Colonic mucosa (tissue), 4 donors: ENCODE measurements at regions not wholly inside any gene's neighbourhood (a gene's known extent, or its start where the extent isn't known, plus 50 kb on each side); places are given as distances from the start of the nearest gene placed in this dataset.

Source experiments
- DNase-seq: peaks from one replicate; pipeline ENCODE4 v3.0.0-alpha.2; 2020
- H3K27ac ChIP-seq: fragments of 200-600 bp; one replicate; pipeline ENCODE4 v1.8.0; 2021
- H3K27me3 ChIP-seq: fragments of 200-600 bp; one replicate; pipeline ENCODE4 v1.8.0; 2021
- H3K36me3 ChIP-seq: fragments of 200-600 bp; one replicate; pipeline ENCODE4 v1.8.0; 2021
- H3K4me1 ChIP-seq: fragments of 200-600 bp; one replicate; pipeline ENCODE4 v1.8.0; 2021; ENCODE audit warnings: mild to moderate bottlenecking
- H3K4me3 ChIP-seq: fragments of 200-600 bp; one replicate; pipeline ENCODE4 v1.8.0; 2021
- H3K9ac ChIP-seq, 2 donors: one replicate each; pipeline ENCODE4 v1.7.0; 2013; ENCODE audit warnings: control low read depth in 2 of 2, low read depth in 2 of 2, low read length in 2 of 2
- H3K9me3 ChIP-seq: fragments of 200-600 bp; one replicate; pipeline ENCODE4 v1.8.0; 2021
- intact Hi-C: fragments of 100-400 bp; cut with DNase I; formaldehyde crosslinking; loops from one replicate; pipeline ENCODE4 v1.14.1; 2022
- TF ChIP-seq, protein P1 (sequence below): fragments of 200-600 bp; IDR thresholded peaks from one replicate; pipeline ENCODE4 v1.8.0; 2022; ENCODE audit warnings: antibody characterized with exemption, mild to moderate bottlenecking
- donor health status: healthy.
- donor health status: DM: no; HTN: no; CAD: no.
- donor health status: DM: no; HTN: no; CAD: no.

GRCh38 chr2:18690342-18690741, 101.0 kb upstream of the NT5C1B start:
- no peak for DNase-seq
- no peak overlapping the region for H3K27ac ChIP-seq
- H3K4me1 ChIP-seq: no peaks in the 10 kb centered on the region
- TF ChIP-seq, protein P1, sequence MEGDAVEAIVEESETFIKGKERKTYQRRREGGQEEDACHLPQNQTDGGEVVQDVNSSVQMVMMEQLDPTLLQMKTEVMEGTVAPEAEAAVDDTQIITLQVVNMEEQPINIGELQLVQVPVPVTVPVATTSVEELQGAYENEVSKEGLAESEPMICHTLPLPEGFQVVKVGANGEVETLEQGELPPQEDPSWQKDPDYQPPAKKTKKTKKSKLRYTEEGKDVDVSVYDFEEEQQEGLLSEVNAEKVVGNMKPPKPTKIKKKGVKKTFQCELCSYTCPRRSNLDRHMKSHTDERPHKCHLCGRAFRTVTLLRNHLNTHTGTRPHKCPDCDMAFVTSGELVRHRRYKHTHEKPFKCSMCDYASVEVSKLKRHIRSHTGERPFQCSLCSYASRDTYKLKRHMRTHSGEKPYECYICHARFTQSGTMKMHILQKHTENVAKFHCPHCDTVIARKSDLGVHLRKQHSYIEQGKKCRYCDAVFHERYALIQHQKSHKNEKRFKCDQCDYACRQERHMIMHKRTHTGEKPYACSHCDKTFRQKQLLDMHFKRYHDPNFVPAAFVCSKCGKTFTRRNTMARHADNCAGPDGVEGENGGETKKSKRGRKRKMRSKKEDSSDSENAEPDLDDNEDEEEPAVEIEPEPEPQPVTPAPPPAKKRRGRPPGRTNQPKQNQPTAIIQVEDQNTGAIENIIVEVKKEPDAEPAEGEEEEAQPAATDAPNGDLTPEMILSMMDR: no peak
- H3K36me3 ChIP-seq: no peaks in the 10 kb centered on the region
- H3K9ac ChIP-seq: no peak overlapping the region
- no peaks in the 10 kb centered on the region for H3K27me3 ChIP-seq
- H3K9me3 ChIP-seq: no peaks in the 10 kb centered on the region
- H3K4me3 ChIP-seq: no peak overlapping the region
- intact Hi-C loops: no loop called here

- no peak overlapping the region for H3K4me3 ChIP-seq
- H3K27me3 ChIP-seq: no peaks in the 10 kb centered on the region
- no peaks in the 10 kb centered on the region for H3K4me1 ChIP-seq
- no peak overlapping the region for H3K27ac ChIP-seq
- H3K36me3 ChIP-seq: no peaks in the 10 kb centered on the region
- peak; percentile 28 for DNase-seq
- intact Hi-C loops: no loop called here
- TF ChIP-seq, protein P1: no peak
- H3K9ac ChIP-seq: no peak overlapping the region
- H3K9me3 ChIP-seq: no peaks in the 10 kb centered on the region
These were observed 95.1 kb upstream of the NT5C1B start for GRCh38 chr2:18684206-18685038.

DNA sequence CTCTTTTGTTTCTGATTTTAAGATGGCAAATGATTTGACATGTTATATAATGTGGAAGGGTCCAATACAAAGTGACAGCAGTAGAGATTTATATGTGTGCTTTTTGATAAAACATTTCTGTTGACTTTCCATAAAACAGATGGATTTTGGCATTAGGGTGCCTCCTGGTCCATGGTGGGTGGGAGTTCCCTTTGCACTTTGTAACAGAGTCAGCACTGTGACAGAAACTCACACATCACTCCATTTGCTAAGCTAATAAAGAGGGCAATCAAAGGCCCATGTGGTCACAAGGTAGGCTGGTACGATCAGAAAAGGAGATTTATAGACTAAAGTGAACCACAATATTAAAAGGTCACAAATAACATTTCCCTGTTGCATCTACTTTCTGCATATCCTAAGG, 93.3 kb upstream of the NT5C1B start:
- DNase-seq: no peak
- TF ChIP-seq, protein P1: no peak
- no peaks in the 10 kb centered on the region for H3K27me3 ChIP-seq
- H3K27ac ChIP-seq: no peak overlapping the region
- no peak overlapping the region for H3K9ac ChIP-seq
- no peaks in the 10 kb centered on the region for H3K4me1 ChIP-seq
- intact Hi-C loops: no loop called here
- H3K4me3 ChIP-seq: no peak overlapping the region
- H3K36me3 ChIP-seq: no peaks in the 10 kb centered on the region
- no peaks in the 10 kb centered on the region for H3K9me3 ChIP-seq

GRCh38 chr2:18677280-18677679, 87.9 kb upstream of the NT5C1B start:
- no peaks in the 10 kb centered on the region for H3K27me3 ChIP-seq
- no peak for DNase-seq
- intact Hi-C loops: no loop called here
- H3K27ac ChIP-seq: no peak overlapping the region
- H3K36me3 ChIP-seq: no peaks in the 10 kb centered on the region
- H3K4me1 ChIP-seq: no peaks in the 10 kb centered on the region
- TF ChIP-seq, protein P1: no peak
- no peak overlapping the region for H3K9ac ChIP-seq
- H3K9me3 ChIP-seq: no peaks in the 10 kb centered on the region
- H3K4me3 ChIP-seq: no peak overlapping the region

- TF ChIP-seq, protein P1: no peak
- no peak overlapping the region for H3K27ac ChIP-seq
- no peaks in the 10 kb centered on the region for H3K4me1 ChIP-seq
- no peaks in the 10 kb centered on the region for H3K9me3 ChIP-seq
- no peak overlapping the region for H3K9ac ChIP-seq
- H3K27me3 ChIP-seq: no peaks in the 10 kb centered on the region
- DNase-seq: no peak
- H3K36me3 ChIP-seq: no peaks in the 10 kb centered on the region
- no peak overlapping the region for H3K4me3 ChIP-seq
- intact Hi-C loops: no loop called here
These were observed 84.9 kb upstream of the NT5C1B start for GRCh38 chr2:18674309-18674708.
